GM21526 (cell line): ENCODE measurements at regions not wholly inside any gene's neighbourhood (a gene's known extent, or its start where the extent isn't known, plus 50 kb on each side); places are given as distances from the start of the nearest gene placed in this dataset.
A peak's percentile ranks its signal among the peaks of the same experiment; 100 is the strongest.
"Not testable (repeated sequence)": the region's sequence is repeated elsewhere in the genome, so short reads cannot be mapped to it uniquely, and the experiment has no call there.

Experiments
- ATAC-seq: cut with Tn5 transposase; IDR thresholded peaks from one replicate; pipeline ENCODE4 v1.9.1; 2021; ENCODE audit warnings: moderate library complexity; ENCODE audit not compliant: unreplicated experiment, low FRiP score

DNA sequence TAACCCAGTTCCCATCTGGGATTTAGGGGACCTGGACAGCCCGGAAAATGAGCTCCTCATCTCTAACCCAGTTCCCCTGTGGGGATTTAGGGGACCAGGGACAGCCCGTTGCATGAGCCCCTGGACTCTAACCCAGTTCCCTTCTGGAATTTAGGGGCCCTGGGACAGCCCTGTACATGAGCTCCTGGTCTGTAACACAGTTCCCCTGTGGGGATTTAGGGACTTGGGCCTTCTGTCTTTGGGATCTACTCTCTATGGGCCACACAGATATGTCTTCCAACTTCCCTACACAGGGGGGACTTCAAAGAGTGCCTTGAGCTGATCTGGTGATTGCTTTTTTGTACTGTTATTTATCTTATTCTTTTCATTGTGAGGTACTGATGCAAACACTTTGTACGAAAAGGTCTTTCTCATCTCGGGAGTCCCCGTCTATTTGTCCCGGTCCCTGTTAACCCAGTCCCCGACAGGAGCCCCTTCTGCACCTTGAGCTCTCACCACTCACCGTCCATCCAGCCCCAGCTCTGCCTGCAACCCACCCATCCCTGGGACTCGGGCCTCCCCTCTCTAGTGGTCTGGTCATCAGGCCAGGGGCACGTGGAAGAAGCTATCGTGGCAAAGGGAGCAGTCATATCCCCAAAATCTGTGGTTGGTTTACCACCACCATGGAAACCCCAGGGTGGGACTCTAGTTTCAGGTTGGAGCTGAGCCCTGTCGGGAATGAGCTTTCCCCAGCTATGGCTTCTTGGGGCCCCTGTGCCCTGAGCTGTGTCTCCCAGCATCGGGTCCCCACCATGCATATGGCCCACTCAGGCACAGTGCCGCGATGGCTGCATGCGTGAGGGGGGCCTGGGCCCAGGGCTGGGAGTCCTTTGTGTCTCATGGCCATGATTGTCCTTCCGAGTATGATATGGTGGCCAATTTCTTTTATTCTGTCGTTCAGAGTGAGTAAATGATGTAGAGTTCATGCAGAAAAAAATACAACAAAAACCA is 270.4 kb upstream of the PLCXD1 start:
- ATAC-seq: not testable (repeated sequence)

DNA sequence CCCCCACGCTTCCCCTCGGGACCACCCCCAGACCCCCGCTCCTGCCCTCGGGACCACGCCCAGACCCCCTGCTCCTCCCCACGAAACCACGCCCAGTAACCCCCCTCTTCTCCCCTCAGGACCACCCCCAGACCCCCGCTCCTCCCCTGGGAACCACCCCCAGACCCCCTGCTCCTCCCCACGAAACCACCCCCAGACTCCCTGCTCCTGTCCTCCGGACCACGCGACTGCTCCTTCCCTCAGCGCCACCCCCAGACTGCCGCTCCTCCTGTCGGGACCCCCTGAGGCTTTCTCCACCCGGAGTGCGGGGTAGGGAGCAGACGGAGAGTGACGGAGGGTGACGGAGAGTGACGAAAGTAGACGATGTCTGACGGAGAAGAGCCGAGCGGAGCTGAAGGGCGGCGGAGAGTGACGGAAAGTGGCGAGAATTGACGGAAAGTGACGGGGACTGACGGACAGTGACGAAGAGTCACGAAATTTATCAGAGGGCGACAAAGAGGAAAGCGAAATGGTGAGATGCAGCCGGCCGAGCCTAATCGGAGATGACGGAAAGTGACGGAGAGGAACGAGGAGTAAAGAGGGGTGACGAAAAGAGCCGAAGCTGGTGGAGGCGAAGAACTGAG is 267.2 kb upstream of the PLCXD1 start:
- peak; percentile 57 for ATAC-seq

DNA sequence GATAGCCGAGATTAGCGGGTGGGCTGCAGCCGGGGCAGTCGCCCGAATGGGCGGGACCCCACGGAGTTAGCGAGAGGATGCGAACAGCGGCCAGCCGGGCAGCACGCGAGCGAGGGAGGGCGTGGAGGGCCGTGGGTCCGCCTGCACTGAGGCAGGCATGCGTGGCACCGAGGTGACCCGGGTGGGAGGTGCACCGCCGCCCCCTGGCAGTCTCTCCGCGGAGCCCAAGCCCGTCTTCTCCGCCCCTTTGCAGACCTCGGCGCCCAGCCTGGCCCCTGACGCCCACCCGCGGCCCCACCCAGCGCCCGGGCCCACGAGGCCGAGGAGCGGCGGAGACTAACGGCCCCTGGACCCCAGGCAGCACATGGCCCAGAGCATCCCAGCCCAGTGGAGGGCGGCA is 266.7 kb upstream of the PLCXD1 start:
- ATAC-seq: not testable (repeated sequence)

DNA sequence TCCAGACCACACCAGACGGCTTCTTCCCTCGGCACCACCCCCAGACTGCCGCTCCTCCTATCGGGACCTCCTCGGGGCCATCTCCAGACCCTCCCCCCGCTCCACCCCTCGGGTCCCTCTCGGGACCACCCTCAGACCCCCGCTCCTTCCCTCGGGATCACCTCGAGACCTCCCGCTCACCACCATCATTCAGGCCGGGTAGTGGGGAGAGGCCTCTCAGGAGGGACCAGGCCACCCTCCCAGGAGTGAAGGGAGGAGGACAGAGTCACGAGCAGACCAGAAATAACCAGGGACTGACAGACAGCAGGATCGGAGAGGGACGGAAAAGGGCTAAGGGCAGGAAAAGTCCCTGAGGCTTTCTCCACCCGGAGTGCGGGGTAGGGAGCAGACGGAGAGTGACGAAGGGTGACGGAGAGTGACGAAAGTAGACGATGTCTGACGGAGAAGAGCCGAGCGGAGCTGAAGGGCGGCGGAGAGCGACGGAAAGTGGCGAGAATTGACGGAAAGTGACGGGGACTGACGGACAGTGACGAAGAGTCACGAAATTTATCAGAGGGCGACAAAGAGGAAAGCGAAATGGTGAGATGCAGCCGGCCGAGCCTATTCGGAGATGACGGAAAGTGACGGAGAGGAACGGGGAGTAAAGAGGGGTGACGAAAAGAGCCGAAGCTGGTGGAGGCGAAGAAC is 262.3 kb upstream of the PLCXD1 start:
- peak; percentile 95 for ATAC-seq

DNA sequence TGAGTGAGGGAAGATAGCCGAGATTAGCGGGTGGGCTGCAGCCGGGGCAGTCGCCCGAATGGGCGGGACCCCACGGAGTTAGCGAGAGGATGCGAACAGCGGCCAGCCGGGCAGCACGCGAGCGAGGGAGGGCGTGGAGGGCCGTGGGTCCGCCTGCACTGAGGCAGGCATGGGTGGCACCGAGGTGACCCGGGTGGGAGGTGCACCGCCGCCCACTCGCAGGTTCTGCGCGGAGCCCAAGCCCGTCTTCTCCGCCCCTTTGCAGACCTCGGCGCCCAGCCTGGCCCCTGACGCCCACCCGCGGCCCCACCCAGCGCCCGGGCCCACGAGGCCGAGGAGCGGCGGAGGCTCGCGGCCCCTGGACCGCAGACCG is 261.7 kb upstream of the PLCXD1 start:
- ATAC-seq: not testable (repeated sequence)

DNA sequence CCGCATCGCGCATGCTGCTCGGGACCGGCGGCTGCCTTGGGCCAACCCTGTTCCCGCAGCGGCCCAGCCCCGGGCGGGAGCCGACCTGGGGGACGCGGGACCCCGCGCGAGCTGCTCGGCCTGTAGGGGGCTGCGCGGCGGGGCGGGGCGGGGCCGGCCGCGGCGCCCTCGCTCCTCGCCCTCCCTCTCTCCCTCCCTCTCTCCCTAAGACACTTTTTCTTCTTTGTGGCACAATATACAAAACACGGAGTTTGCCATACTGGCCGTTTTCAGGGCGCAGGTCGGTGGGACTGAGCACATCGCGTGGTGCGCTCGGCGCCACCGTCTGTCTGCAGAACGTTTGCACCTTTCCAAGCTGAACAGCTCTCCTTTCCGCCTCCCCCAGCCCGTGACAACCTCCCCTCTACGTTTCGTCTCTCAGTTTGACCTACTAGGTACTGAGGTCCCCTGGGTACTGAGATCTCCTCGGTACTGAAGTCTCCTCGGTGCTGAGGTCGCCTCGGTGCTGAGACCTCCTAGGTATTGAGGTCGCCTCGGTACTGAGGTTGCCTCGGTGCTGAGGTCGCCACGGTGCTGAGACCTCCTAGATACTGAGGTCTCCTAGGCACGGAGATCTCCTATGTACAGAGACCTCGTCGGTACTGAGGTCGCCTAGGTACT is 261.1 kb upstream of the PLCXD1 start:
- peak; percentile 8 for ATAC-seq

DNA sequence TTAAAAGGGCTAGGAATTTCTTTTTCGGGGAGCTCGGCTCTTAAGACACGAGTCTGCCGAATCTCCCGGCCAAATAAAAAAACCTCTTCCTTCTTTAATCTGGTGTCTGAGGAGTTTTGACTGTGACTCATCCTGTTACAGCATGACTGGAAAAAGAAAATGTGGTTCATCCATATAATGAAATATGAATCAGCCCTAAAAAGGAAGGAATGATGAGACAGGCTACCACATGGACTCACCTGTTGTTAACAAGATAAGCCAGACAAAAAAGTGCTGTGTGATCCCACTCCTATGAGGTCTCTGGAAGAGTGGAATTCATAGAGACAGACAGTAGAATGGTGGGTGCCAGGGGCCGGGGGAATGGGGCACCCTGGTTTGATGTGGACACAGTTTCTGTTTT is 257.0 kb upstream of the PLCXD1 start:
- not testable (repeated sequence) for ATAC-seq
